ENCODE measurements at regions not wholly inside any gene's neighbourhood (a gene's known extent, or its start where the extent isn't known, plus 50 kb on each side); places are given as distances from the start of the nearest gene placed in this dataset.
"Not testable (repeated sequence)": the region's sequence is repeated elsewhere in the genome, so short reads cannot be mapped to it uniquely, and the experiment has no call there.

DNA sequence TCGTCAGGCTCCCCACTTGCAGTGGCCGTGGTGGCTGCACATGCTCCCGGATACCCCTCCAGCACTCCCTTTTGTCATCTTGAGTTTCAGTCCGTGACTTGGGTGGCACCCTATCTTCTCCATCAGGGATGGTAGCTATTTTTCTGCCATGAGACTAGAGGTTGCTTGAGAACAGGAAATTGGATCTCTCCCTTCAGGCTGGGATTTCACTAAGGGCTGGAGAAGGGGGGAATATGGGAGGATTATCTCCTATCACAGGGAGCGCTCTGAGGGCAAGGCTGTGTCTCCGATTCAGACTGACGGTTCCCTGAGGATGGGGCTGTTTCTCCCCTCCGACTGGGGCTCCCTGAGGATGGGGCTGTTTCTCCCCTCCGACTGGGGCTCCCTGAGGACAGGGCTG, 123.1 kb downstream of the MRPL14 start:
- Histone ChIP-seq H3K9ac (ENCODE audit: low read length) (no peak overlapping the region), H3K27me3 (ENCODE audit: control insufficient read depth, insufficient read depth, low read length) (peaks cover 30% of the 10 kb centered on the region), H3K9me3 (ENCODE audit: control insufficient read depth, low read length) (no peaks in the 10 kb centered on the region), H3K36me3 (ENCODE audit: control insufficient read depth, insufficient read depth, low read length) (no peaks in the 10 kb centered on the region), H3K4me3 (ENCODE audit: low read length) (no peak overlapping the region), H3K4me1 (ENCODE audit: control insufficient read depth, insufficient read depth, low read length) (peaks cover 23% of the 10 kb centered on the region)

DNA sequence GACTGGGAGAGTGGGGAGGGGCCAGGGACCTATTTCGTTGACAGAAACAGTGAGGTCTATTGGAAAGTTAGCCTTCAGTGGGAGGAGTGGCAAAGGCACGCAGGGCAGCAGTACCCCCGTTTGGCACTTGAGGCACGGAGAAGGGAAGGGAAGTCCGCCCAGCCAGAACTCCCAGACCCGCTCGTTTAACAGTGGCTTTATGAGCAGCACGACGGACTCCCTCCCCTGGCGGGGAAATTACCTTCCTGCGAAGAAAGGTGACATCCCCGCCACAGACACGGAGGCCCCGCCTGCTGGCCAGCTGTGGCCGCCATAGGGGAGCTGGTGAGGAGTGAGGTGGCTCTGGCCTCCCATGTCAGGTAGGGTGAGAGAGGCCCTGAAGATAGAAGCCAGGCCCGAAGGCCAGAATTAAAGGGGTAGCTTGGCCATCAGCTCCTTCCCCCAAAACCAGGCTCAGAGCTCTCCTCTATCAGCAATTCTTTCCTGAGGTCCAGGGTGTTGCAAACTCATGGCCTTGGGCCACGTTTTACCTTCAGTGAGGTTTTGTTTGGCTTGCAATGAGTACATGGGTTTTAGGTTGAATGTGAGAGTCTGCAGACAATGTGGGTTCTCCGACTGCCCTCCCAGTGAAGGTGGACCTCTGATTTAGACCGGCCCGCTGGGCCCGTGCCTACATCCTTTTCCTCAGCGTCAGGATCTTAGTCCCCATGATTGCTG, 123.7 kb downstream of the MRPL14 start:
- H3K27me3 ChIP-seq (ENCODE audit: control insufficient read depth, insufficient read depth, low read length) = peaks cover 30% of the 10 kb centered on the region
- no peak overlapping the region for H3K9ac ChIP-seq (ENCODE audit: low read length)
- no peaks in the 10 kb centered on the region for H3K9me3 ChIP-seq (ENCODE audit: control insufficient read depth, low read length)
- no peaks in the 10 kb centered on the region for H3K36me3 ChIP-seq (ENCODE audit: control insufficient read depth, insufficient read depth, low read length)
- H3K4me3 ChIP-seq (ENCODE audit: low read length) = no peak overlapping the region
- H3K4me1 ChIP-seq (ENCODE audit: control insufficient read depth, insufficient read depth, low read length) = peaks cover 23% of the 10 kb centered on the region

DNA sequence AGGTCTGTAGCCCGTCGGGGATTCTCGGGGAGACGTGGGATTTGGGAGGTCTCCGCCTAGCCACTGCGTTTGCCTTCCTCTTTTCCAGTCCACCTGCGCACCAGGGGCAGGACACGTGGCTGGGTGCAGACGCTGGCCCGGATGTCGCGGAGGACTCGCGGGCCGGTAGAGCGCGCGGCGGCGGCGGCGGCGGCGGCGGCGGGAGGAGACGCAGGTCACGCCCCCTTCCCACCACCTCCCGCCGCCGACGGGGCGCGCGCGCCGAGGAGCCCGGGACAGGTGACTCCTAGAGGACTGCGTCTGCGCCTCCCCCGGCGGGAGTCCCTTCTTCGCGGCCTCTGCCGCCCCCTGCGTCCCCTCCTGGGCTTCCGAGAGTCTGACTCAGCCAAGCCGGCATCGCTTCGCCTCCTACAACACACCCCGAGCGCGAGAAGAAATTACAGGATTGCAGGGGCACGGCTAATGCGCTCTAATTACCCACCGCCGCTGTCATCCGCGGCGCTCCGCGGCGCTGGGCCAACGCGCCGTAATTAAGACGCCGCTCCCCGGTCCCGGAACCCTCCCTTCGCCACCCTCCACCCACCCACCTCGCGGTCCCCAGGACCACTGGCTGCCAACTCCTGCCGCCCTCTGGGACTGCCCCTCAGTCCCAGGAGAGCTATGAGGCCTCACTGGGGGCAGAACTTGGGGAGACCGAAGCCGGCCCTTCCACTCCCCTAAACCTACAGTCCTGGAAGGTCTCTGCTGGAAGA, 124.5 kb downstream of the MRPL14 start:
- Histone ChIP-seq H3K9ac (ENCODE audit: low read length) (peak overlapping the region; percentile 25), H3K4me1 (ENCODE audit: control insufficient read depth, insufficient read depth, low read length) (peaks cover 23% of the 10 kb centered on the region), H3K4me3 (ENCODE audit: low read length) (no peak overlapping the region), H3K36me3 (ENCODE audit: control insufficient read depth, insufficient read depth, low read length) (no peaks in the 10 kb centered on the region), H3K27me3 (ENCODE audit: control insufficient read depth, insufficient read depth, low read length) (peaks cover 30% of the 10 kb centered on the region), H3K9me3 (ENCODE audit: control insufficient read depth, low read length) (no peaks in the 10 kb centered on the region)

DNA sequence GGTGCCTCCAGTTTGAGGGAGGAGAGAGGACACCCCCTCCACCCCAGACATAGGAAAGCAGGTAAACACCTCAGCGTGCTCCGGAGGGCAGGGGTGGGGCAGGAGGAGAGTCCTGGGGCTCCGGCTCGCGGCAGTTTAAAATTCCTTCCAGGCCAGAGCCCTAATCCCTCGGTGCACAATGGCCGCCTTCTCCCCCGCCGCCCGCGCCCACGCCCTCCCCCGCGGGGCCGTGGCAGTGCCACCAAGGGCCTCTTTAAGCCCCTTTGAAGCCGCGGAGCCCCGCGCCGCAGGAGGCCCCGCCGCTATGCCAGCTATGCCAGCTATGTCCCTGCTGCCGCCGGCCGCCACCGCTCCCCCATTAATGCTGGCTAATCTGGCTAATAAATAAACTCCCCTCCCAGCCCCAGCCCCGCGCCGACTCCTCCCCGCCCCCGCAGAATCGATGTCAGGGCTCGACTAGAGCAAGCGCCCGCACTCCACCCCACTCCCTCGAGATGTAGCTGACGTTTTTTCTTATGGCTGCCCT, 125.1 kb downstream of the MRPL14 start:
- Histone ChIP-seq H3K9ac (ENCODE audit: low read length) (no peak overlapping the region), H3K27me3 (ENCODE audit: control insufficient read depth, insufficient read depth, low read length) (peaks cover 30% of the 10 kb centered on the region), H3K4me3 (ENCODE audit: low read length) (no peak overlapping the region), H3K9me3 (ENCODE audit: control insufficient read depth, low read length) (no peaks in the 10 kb centered on the region), H3K4me1 (ENCODE audit: control insufficient read depth, insufficient read depth, low read length) (peaks cover 29% of the 10 kb centered on the region), H3K36me3 (ENCODE audit: control insufficient read depth, insufficient read depth, low read length) (no peaks in the 10 kb centered on the region)

DNA sequence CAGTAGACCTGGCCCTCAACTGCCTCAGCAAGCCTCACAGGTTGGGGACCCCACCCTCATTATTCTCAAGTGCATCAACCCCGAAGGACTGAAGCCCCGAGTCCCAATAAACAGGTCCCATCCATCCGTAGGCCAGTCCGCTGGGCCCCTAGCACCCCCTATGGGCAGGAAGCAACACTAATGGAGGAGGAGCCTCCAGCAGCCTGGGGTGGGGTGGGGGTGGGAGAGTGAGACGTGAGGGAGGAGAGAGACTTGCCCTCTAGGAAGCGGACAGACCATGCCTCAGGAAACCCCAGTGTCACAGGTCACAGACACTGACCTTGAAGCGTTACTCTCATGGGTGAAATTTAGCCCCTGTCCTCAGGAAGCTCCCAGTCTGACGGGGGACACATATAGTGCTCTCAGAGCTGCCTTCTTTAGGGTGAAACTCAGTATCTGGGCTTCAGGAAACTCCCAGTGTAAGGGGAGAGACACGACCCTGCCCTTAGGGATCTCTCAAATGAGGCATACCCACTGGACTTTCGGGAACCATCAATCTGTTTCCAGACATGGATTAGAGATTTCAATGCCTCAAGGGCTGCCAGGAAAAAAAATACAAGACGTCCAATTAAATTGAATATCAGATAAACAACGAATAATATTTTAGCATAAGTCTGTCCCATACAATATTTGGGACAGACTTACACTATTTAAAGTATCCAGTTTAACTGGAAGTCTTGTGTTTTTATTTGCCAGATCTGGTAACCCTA, 125.8 kb downstream of the MRPL14 start:
- Histone ChIP-seq H3K27me3 (ENCODE audit: control insufficient read depth, insufficient read depth, low read length) (peaks cover 30% of the 10 kb centered on the region), H3K9me3 (ENCODE audit: control insufficient read depth, low read length) (no peaks in the 10 kb centered on the region), H3K36me3 (ENCODE audit: control insufficient read depth, insufficient read depth, low read length) (no peaks in the 10 kb centered on the region), H3K4me1 (ENCODE audit: control insufficient read depth, insufficient read depth, low read length) (peaks cover 30% of the 10 kb centered on the region), H3K4me3 (ENCODE audit: low read length) (no peak overlapping the region), H3K9ac (ENCODE audit: low read length) (no peak overlapping the region)

DNA sequence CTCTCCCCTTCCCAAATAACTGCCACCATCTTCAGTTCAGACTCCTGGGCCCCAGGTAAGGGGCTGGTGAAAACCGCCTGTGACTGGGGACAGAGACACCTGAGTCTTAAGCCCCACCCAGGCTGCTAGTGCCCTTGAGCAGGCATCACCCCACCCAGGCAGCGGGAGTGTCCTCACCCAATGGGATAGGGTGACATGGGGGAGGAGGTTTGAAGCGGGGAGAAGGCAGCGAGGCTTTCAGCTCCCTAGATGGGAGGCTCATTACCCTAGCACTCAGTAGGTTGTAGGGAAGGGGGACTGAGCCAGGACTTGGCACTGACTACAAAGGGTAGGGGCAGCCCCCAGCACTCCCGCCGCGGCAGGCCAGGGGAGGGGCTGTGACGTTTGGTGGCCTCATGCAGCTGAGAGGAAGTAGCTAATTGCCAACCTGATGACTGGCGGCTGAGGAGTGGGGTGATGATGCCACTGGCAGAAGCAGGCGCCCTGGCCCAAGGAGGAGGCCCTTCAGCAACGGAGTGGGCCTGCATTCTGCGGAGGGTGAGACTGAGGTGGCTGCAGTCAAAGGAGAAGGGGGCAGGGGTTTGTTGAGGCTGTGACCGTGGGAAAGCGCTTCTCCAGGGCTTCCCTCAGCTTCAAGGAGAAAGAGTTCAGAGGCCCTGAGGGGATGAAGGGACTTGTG, 126.9 kb downstream of the MRPL14 start:
- Histone ChIP-seq H3K4me3 (ENCODE audit: low read length) (no peak overlapping the region), H3K27me3 (ENCODE audit: control insufficient read depth, insufficient read depth, low read length) (peaks cover 30% of the 10 kb centered on the region)

DNA sequence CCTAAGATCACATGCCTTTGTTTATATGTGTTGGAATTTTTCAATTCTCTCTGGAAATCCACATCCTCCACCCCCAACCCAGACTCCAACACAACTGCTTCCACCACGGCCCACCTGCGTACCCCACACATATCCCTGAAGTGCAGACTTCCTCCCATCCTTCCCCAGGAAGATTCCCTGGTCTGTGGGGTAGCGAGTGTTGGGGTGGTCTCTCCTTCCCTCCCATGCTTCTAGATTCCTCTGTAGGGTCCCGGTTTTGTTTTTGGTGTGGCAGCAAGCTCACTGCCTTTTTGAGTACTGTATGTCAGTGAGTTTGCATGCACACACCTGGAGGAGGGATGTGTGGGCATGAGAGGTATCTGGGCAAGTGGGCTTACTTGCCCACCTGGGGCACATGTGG, 127.6 kb downstream of the MRPL14 start:
- Histone ChIP-seq H3K36me3 (ENCODE audit: control insufficient read depth, insufficient read depth, low read length) (no peaks in the 10 kb centered on the region), H3K4me3 (ENCODE audit: low read length) (no peak overlapping the region), H3K4me1 (ENCODE audit: control insufficient read depth, insufficient read depth, low read length) (peaks cover 30% of the 10 kb centered on the region), H3K9ac (ENCODE audit: low read length) (no peak overlapping the region), H3K9me3 (ENCODE audit: control insufficient read depth, low read length) (no peaks in the 10 kb centered on the region), H3K27me3 (ENCODE audit: control insufficient read depth, insufficient read depth, low read length) (peaks cover 25% of the 10 kb centered on the region)

More for the DNA sequence above, 126.9 kb downstream of the MRPL14 start:
- Histone ChIP-seq H3K9me3 (ENCODE audit: control insufficient read depth, low read length) (no peaks in the 10 kb centered on the region), H3K36me3 (ENCODE audit: control insufficient read depth, insufficient read depth, low read length) (no peaks in the 10 kb centered on the region), H3K9ac (ENCODE audit: low read length) (no peak overlapping the region), H3K4me1 (ENCODE audit: control insufficient read depth, insufficient read depth, low read length) (peaks cover 30% of the 10 kb centered on the region)

DNA sequence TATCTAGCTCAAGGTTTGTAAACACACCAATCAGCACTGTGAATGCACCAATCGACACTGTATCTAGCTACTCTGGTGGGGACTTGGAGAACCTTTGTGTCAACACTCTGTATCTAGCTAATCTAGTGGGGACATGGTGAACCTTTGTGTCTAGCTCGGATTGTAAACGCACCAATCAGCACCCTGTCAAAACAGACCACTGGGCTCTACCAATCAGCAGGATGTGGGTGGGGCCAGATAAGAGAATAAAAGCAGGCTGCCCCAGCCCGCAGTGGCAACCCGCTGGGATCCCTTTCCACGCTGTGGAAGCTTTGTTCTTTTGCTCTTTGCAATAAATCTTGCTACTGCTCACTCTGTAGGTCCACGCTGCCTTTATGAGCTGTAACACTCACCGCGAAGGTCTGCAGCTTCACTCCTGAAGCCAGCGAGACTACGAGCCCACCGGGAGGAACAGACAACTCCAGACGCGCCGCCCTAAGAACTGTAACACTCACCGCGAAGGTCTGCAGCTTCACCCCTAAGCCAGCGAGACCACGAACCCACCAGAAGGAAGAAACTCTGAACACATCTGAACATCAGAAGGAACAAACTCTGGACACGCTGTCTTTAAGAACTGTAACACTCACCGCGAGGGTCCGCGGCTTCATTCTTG, 128.5 kb downstream of the MRPL14 start:
- not testable (repeated sequence) for H3K36me3 ChIP-seq (ENCODE audit: control insufficient read depth, insufficient read depth, low read length); H3K9me3 ChIP-seq (ENCODE audit: control insufficient read depth, low read length); H3K9ac ChIP-seq (ENCODE audit: low read length)

DNA sequence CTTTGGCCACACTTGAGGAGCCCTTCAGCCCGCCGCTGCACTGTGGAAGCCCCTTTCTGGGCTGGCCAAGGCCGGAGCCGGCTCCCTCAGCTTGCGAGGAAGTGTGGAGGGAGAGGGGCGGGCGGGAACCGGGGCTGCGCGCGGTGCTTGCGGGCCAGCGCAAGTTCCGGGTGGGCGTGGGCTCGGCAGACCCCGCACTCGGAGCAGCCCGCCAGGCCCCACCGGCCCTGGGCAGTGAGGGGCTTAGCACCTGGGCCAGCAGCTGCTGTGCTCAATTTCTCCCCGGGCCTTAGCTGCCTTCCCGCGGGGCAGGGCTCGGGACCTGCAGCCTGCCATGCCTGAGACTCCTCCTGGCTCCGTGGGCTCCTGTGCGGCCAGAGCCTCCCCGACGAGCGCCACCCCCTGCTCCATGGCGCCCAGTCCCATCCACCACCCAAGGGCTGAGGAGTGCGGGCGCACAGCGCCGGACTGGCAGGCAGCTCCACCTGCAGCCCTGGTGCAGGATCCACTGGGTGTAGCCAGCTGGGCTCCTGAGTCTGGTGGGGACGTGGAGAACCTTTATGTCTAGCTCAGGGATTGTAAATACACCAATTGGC, 129.2 kb downstream of the MRPL14 start:
- Histone ChIP-seq H3K27me3 (ENCODE audit: control insufficient read depth, insufficient read depth, low read length) (peaks cover 17% of the 10 kb centered on the region), H3K4me1 (ENCODE audit: control insufficient read depth, insufficient read depth, low read length) (peaks cover 30% of the 10 kb centered on the region)
- H3K4me3 ChIP-seq (ENCODE audit: low read length); H3K9ac ChIP-seq (ENCODE audit: low read length); H3K9me3 ChIP-seq (ENCODE audit: control insufficient read depth, low read length); H3K36me3 ChIP-seq (ENCODE audit: control insufficient read depth, insufficient read depth, low read length): not testable (repeated sequence)

More for the DNA sequence above, 128.5 kb downstream of the MRPL14 start:
- H3K4me3 ChIP-seq (ENCODE audit: low read length) = not testable (repeated sequence)
- Histone ChIP-seq H3K4me1 (ENCODE audit: control insufficient read depth, insufficient read depth, low read length) (peaks cover 30% of the 10 kb centered on the region), H3K27me3 (ENCODE audit: control insufficient read depth, insufficient read depth, low read length) (peaks cover 22% of the 10 kb centered on the region)

DNA sequence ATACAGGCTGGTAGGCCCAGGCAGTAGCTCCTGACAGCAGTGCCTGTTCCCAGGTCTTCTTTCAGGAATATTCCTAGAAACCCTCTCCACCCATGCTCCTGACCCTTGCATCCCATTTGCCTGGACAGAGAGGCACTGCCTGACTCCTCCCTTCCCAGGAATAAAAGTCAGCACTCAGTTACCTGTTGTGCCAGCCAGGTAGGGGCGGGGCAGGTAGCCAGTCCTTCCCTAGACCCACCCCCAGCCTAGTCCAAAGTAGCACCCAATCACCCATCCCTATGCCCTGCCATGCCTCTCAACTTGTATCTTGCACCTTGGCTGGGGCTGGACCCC, 129.9 kb downstream of the MRPL14 start:
- Histone ChIP-seq H3K4me3 (ENCODE audit: low read length) (no peak overlapping the region), H3K36me3 (ENCODE audit: control insufficient read depth, insufficient read depth, low read length) (no peaks in the 10 kb centered on the region), H3K27me3 (ENCODE audit: control insufficient read depth, insufficient read depth, low read length) (peaks cover 9% of the 10 kb centered on the region), H3K4me1 (ENCODE audit: control insufficient read depth, insufficient read depth, low read length) (peaks cover 28% of the 10 kb centered on the region), H3K9ac (ENCODE audit: low read length) (no peak overlapping the region), H3K9me3 (ENCODE audit: control insufficient read depth, low read length) (no peaks in the 10 kb centered on the region)

Data from mucosa of stomach (tissue), 1 donor.